Astrocyte of the spinal cord (primary cell): ENCODE measurements at regions not wholly inside any gene's neighbourhood (a gene's known extent, or its start where the extent isn't known, plus 50 kb on each side); places are given as distances from the start of the nearest gene placed in this dataset.

Experiments
- DNase-seq: peaks from one replicate; pipeline ENCODE4 v3.0.0; 2011; ENCODE audit warnings: low read depth, low spot score
- H3K4me3 ChIP-seq: 2 replicates; pipeline ENCODE4 v1.5.1; 2011; ENCODE audit warnings: low read depth, mild to moderate bottlenecking, low read length, moderate library complexity
- in situ Hi-C: cut with HindIII; loops from 2 replicates; pipeline ENCODE4 v1.10.0; 2017; ENCODE audit warnings: low sequenced_read_pairs
- TF ChIP-seq, protein P1 (sequence below): IDR thresholded peaks from 2 replicates; pipeline ENCODE4 v1.5.1; 2012; ENCODE audit warnings: low read depth, mild to moderate bottlenecking, low read length, inconsistent platforms

DNA sequence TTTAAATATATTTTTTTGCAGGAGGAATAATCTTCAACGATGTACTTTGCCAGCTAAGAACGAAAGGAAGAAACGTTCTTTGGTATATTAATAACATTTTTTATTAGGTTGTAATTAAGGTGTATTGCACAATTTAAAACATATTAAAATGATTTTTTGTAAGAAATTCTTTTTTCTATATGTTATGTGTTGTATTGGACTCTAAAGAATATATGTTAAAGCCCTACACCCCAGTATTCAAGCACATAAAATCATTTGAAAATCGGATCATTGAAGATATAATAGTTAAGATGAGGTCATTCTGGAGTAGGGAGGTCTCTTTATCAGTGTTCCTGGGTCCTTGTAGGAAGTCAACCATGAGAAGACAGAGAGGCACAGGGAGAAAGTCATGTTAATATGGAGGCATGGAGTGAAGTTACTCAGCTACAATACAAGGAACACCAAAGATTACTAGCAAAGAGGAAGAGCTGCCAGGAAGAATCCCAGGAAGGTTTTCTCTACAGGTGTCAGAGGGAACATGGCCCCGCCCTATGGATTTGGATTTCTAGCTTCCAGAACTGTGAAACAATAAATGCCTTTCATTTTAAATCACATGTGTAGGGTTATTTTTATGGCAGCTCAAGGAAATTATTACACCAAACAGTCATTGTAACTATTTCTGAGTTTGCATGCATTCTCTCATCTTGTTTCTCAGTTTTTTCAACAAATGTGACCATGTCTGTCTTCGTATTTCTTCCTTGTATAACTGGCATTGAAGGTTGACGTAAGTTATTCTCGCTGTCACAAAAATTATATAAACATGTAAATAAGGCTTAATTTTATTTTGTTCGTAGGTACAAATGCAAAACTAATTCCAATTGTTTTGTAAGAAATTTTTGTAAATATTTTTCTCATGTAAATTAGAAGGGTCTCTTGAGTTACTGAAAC is 75.4 kb upstream of the VPREB1 start:
- DNase-seq: no peak
- in situ Hi-C loops: no loop called here
- H3K4me3 ChIP-seq: no peak overlapping the region
- TF ChIP-seq, protein P1, sequence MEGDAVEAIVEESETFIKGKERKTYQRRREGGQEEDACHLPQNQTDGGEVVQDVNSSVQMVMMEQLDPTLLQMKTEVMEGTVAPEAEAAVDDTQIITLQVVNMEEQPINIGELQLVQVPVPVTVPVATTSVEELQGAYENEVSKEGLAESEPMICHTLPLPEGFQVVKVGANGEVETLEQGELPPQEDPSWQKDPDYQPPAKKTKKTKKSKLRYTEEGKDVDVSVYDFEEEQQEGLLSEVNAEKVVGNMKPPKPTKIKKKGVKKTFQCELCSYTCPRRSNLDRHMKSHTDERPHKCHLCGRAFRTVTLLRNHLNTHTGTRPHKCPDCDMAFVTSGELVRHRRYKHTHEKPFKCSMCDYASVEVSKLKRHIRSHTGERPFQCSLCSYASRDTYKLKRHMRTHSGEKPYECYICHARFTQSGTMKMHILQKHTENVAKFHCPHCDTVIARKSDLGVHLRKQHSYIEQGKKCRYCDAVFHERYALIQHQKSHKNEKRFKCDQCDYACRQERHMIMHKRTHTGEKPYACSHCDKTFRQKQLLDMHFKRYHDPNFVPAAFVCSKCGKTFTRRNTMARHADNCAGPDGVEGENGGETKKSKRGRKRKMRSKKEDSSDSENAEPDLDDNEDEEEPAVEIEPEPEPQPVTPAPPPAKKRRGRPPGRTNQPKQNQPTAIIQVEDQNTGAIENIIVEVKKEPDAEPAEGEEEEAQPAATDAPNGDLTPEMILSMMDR: no peak

DNA sequence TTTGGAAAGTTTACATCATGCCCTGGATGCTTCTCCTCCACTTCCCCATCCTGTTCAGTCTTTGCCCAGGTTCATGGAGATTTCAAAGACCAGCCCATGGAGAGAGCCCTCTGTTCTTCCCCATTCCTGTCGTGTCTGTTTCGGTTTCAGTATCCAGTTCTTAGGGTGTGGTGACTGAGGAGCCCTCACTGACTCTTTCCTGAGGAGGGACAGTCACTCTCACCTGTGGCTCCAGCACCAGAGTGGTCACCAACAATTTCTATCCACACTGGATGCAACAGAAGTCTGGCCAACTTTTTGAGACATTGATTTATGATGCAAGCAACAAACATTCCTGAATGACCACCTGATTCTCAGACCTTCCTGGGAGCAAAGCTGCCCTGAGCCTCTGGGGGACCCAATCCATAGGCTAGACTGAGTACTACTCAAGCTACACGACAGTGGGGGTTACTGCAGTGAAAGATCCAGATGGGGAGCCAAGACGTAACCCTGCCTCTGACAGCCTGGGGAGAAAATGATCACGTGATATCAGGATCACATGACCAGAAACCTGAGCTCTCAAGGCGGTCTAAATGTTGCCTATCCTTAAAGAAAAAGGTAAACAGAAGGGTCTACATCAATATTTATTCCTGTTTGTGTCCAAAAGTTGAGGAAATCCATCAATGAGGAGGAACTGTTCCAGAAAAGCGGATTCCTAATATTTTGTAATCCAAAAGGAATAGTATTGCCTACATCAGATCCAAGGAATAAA is 76.2 kb upstream of the VPREB1 start:
- H3K4me3 ChIP-seq: no peak overlapping the region
- DNase-seq: peak; percentile 44
- TF ChIP-seq, protein P1: no peak
- in situ Hi-C loops: no loop called here

DNA sequence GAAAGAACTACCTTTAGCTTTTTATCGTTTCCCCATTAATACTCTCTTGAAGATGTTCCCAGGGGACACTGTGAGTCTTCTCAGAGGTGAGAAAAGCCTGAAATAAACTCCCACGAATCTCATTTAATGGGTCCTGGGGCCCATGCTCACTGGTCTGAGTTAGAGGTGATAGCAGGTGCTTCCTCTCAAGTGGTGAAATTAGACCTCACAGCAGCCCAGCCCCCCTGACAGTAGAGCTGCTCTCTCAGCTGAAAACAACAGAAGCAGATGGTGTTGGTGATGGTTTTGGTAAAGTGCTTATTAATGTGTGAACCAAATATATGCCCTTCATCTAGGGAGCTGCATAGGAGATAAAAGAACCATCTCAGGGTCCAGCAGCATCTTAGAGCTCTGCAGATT is 76.8 kb upstream of the VPREB1 start:
- no peak for DNase-seq
- no peak overlapping the region for H3K4me3 ChIP-seq
- in situ Hi-C loops: no loop called here
- TF ChIP-seq, protein P1: no peak

DNA sequence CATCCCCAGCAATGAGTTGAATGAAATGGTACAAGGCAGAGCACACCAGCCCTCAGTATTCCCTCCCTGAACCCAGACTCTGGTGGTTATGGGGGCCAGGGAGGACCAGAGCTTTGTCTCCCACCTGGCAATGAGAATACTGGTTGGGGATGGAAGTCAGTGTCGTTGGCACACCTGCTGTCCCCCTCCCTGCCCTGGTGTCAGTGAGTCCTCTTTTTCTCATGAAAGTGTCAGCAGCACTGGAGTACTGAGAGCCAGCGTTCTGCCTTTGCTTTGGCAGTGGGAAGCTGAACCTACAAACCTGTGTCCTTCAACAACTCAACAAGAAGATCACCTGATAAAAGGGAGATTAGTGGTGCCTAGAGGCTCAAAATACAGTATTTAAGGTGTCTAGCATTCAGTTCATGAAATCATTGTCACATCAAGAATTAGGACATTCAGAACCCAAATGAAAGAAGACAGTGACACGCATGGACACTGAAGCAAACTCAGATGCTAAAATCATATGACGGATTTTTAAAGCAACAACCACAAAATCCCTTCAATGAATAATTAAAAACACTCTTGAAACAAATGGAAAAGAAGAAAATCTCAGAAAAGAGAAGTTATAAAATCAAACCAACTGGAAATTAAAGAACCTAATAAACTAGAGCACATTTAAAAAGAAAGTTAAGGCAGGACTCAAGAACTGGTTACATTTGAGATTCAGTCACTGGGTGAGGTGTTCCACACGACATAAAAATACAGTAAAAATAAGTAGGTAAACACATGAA is 77.5 kb upstream of the VPREB1 start:
- TF ChIP-seq, protein P1: no peak
- DNase-seq: no peak
- no peak overlapping the region for H3K4me3 ChIP-seq
- in situ Hi-C loops: no loop called here

DNA sequence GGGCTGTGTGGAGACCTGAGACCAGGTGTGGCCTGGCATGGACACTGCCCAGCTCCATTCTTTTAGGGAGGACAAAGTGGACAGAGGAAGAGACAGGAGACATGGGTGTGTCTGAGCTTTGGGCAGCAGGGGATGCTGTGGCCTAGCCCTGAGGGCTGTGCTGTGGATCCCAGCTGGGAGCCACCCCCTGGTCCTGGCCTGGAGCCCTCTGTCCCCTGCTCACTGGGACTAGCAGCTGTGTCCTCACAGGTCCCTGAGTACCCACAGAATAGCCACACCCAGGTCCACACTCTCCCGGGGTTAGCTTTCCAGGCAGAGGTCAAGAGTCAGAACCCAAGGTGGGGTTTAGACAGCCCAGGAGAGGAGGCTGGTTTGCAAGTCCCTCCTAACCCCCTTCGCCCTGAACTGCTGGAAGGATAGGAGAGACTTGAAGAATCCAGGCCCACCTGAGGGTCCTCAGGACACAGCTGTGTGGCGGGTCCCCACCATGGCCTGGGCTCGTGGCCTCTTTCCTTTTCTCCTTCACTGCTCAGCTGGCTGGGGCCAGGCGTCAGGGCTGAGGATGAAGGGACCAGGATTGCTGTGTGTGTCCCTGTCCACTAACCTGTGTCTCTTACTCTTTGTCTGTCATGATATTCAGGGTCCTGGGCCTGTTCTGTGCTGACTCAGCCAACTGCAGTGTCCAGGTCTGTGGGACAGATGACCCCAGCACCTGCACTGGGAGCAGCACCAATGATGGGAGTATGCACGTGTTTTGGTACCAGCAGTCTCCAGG is 78.5 kb upstream of the VPREB1 start:
- no peak for DNase-seq
- in situ Hi-C loops: no loop called here
- H3K4me3 ChIP-seq: no peak overlapping the region
- TF ChIP-seq, protein P1: no peak
